CD8-positive, alpha-beta memory T cell (primary cell): ENCODE measurements at regions not wholly inside any gene's neighbourhood (a gene's known extent, or its start where the extent isn't known, plus 50 kb on each side); places are given as distances from the start of the nearest gene placed in this dataset.

Experiments
- CTCF ChIA-PET: fragments of 350-600 bp; sonication (Branson Sonifier 250); formaldehyde crosslinking; loops from one replicate; lab custom pipeline; 2021; ENCODE audit warnings: antibody characterized with exemption; lab: Charles Lee
- POLR2A ChIA-PET: fragments of 350-600 bp; sonication (Branson Sonifier 250); formaldehyde crosslinking; loops from one replicate; lab custom pipeline; 2021; ENCODE audit warnings: antibody characterized with exemption; lab: Charles Lee
- DNase-seq, 5 donors: peaks; one replicate each; pipeline versions ENCODE4 v3.0.0 to v3.0.0-alpha.2; 2020 to 2022; ENCODE audit warnings: mixed read lengths in 1 of 5
- H3K27ac ChIP-seq: one replicate; pipeline ENCODE4 v1.7.0; 2013; ENCODE audit warnings: low read depth, mild to moderate bottlenecking, low read length, moderate library complexity
- H3K27me3 ChIP-seq: 2 replicates; pipeline ENCODE4 v1.7.0; 2013; ENCODE audit warnings: low read length, mild to moderate bottlenecking; ENCODE audit not compliant: insufficient read depth, poor library complexity, severe bottlenecking
- H3K36me3 ChIP-seq: 2 replicates; pipeline ENCODE4 v1.7.0; 2013; ENCODE audit warnings: mild to moderate bottlenecking, low read length, moderate library complexity; ENCODE audit not compliant: insufficient read depth
- H3K4me1 ChIP-seq: 2 replicates; pipeline ENCODE4 v1.7.0; 2013; ENCODE audit warnings: mild to moderate bottlenecking, low read length, moderate library complexity; ENCODE audit not compliant: insufficient read depth
- H3K4me3 ChIP-seq: 2 replicates; pipeline ENCODE4 v1.7.0; 2013; ENCODE audit warnings: mild to moderate bottlenecking, low read length
- H3K9me3 ChIP-seq: 2 replicates; pipeline ENCODE4 v1.7.0; 2013; ENCODE audit warnings: mild to moderate bottlenecking, low read length
- H3K27ac Mint-ChIP-seq, 8 donors: one replicate each; pipeline ENCODE4 v1.8.0; 2020 to 2021; ENCODE audit warnings: mixed read lengths in 8 of 8, mild to moderate bottlenecking in 6 of 8, inconsistent platforms in 3 of 8, moderate library complexity in 3 of 8
- H3K27me3 Mint-ChIP-seq, 2 donors: one replicate each; pipeline ENCODE4 v1.8.0; 2020 to 2021; ENCODE audit warnings: mixed read lengths in 2 of 2, mild to moderate bottlenecking in 1 of 2, moderate library complexity in 1 of 2
- H3K36me3 Mint-ChIP-seq, 3 donors: one replicate each; pipeline ENCODE4 v1.8.0; 2020 to 2021; ENCODE audit warnings: mixed read lengths in 3 of 3, inconsistent platforms in 1 of 3, mild to moderate bottlenecking in 1 of 3
- H3K4me1 Mint-ChIP-seq, 3 donors: one replicate each; pipeline ENCODE4 v1.8.0; 2020 to 2021; ENCODE audit warnings: mixed read lengths in 3 of 3, inconsistent platforms in 1 of 3, mild to moderate bottlenecking in 1 of 3
- H3K4me3 Mint-ChIP-seq, 7 donors: one replicate each; pipeline ENCODE4 v1.8.0; 2020 to 2021; ENCODE audit warnings: mixed read lengths in 7 of 7, mild to moderate bottlenecking in 6 of 7, moderate library complexity in 4 of 7, inconsistent platforms in 2 of 7
- H3K9me3 Mint-ChIP-seq, 5 donors: one replicate each; pipeline ENCODE4 v1.8.0; 2020 to 2022; ENCODE audit warnings: mixed read lengths in 5 of 5, mild to moderate bottlenecking in 3 of 5, moderate library complexity in 2 of 5, inconsistent platforms in 1 of 5

- Mint-ChIP-seq H3K9me3 (no peaks in the 10 kb centered on the region), H3K4me3 (no peak overlapping the region), H3K27me3 (peaks cover 0 to 2% of the 10 kb centered on the region in 2 donors), H3K36me3 (peaks cover 0 to 3% (median 2%) of the 10 kb centered on the region in 3 donors), H3K27ac (no peak overlapping the region), H3K4me1 (no peaks in the 10 kb centered on the region)
- Histone ChIP-seq H3K9me3 (no peaks in the 10 kb centered on the region), H3K4me1 (no peaks in the 10 kb centered on the region), H3K4me3 (no peak overlapping the region), H3K36me3 (no peaks in the 10 kb centered on the region), H3K27ac (no peak overlapping the region), H3K27me3 (no peaks in the 10 kb centered on the region)
- ChIA-PET POLR2A (no interaction called here), CTCF (no interaction called here)
- no peak for DNase-seq
Measured at GRCh38 chr13:97133554-97133953, 88.6 kb upstream of the MBNL2 start.

DNA sequence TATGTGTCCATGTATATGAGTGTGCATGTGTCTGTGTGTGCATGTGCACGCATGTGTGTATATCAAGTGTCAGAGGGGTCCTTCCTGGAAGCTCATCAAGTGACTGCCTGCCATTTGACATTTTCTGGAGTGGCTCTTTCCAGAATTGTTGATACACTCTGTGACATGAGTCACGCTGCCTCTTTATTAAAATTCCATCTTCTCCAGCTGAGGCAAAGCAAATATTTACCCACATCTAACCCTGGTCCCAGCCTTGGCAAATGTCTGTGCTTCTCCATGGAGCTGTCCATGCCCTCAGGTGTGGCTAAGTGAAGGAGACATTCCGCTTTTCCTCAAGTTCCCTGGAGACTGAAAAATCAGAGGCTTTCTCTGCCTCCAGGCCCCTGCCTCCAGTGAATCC lies 88.2 kb upstream of the MBNL2 start:
- Mint-ChIP-seq H3K27ac (no peak overlapping the region), H3K36me3 (peaks cover 0 to 3% (median 0%) of the 10 kb centered on the region in 3 donors), H3K9me3 (no peaks in the 10 kb centered on the region), H3K4me1 (no peaks in the 10 kb centered on the region), H3K4me3 (no peak overlapping the region), H3K27me3 (peaks cover 0 to 2% of the 10 kb centered on the region in 2 donors)
- H3K9me3 ChIP-seq, result no peaks in the 10 kb centered on the region
- H3K27ac ChIP-seq, result no peak overlapping the region
- POLR2A ChIA-PET, result no interaction called here
- H3K4me3 ChIP-seq, result no peak overlapping the region
- H3K36me3 ChIP-seq, result no peaks in the 10 kb centered on the region
- CTCF ChIA-PET, result interaction anchor here (1.9 kb wide), 1 partner anchor 24 kb away, joined by 8 read pairs; no protein-coding TSS in a partner anchor
- no peaks in the 10 kb centered on the region for H3K4me1 ChIP-seq
- DNase-seq, result no peak
- H3K27me3 ChIP-seq, result no peaks in the 10 kb centered on the region

GRCh38 chr13:97134364-97135095 lies 87.6 kb upstream of the MBNL2 start:
- H3K4me3 ChIP-seq, result no peak overlapping the region
- H3K36me3 ChIP-seq, result no peaks in the 10 kb centered on the region
- no peak overlapping the region for H3K4me3 Mint-ChIP-seq
- no peak for DNase-seq
- H3K27ac Mint-ChIP-seq, result peak overlapping the region in 1 of 8 donors; percentile 51
- H3K4me1 ChIP-seq, result no peaks in the 10 kb centered on the region
- no peaks in the 10 kb centered on the region for H3K36me3 Mint-ChIP-seq
- H3K27me3 ChIP-seq, result no peaks in the 10 kb centered on the region
- no peaks in the 10 kb centered on the region for H3K9me3 ChIP-seq
- ChIA-PET CTCF (interaction anchor here (1.9 kb wide), 1 partner anchor 25 kb away, joined by 8 read pairs; no protein-coding TSS in a partner anchor), POLR2A (no interaction called here)
- no peaks in the 10 kb centered on the region for H3K9me3 Mint-ChIP-seq
- no peaks in the 10 kb centered on the region for H3K4me1 Mint-ChIP-seq
- no peak overlapping the region for H3K27ac ChIP-seq
- peaks cover 0 to 2% of the 10 kb centered on the region in 2 donors for H3K27me3 Mint-ChIP-seq

DNA sequence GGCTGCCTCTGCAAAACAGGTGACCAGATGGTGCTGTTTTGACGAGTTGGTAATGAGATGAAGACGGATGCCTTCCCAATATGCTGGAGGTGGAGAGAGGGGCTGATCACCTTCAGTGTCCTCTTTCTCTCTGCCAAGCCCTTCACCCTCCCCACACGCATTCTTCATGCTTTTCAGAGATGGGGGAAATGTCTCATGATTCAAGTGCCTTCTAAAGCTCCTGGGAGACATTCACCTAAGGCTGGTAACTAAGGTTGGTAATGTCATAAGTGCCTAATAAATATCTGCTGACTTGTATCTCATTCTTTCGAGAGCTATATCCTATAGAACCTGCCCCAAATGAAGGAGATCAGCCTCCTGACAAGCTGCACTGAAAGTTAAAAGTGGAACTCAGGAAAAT lies 86.2 kb upstream of the MBNL2 start:
- CTCF ChIA-PET, result interaction anchor here (1.9 kb wide), 1 partner anchor 26 kb away, joined by 8 read pairs; no protein-coding TSS in a partner anchor
- Mint-ChIP-seq H3K27me3 (peaks cover 0 to 10% of the 10 kb centered on the region in 2 donors), H3K4me3 (no peak overlapping the region), H3K27ac (peak overlapping the region in 1 of 8 donors; percentile 56), H3K4me1 (no peaks in the 10 kb centered on the region), H3K9me3 (no peaks in the 10 kb centered on the region), H3K36me3 (no peaks in the 10 kb centered on the region)
- Histone ChIP-seq H3K27ac (no peak overlapping the region), H3K4me3 (no peak overlapping the region), H3K4me1 (no peaks in the 10 kb centered on the region), H3K9me3 (no peaks in the 10 kb centered on the region), H3K27me3 (no peaks in the 10 kb centered on the region), H3K36me3 (no peaks in the 10 kb centered on the region)
- POLR2A ChIA-PET, result no interaction called here
- no peak for DNase-seq

GRCh38 chr13:97136418-97136817 lies 85.7 kb upstream of the MBNL2 start:
- Histone ChIP-seq H3K9me3 (no peaks in the 10 kb centered on the region), H3K27me3 (no peaks in the 10 kb centered on the region), H3K4me1 (no peaks in the 10 kb centered on the region), H3K36me3 (no peaks in the 10 kb centered on the region), H3K4me3 (no peak overlapping the region), H3K27ac (no peak overlapping the region)
- Mint-ChIP-seq H3K4me1 (no peaks in the 10 kb centered on the region), H3K36me3 (no peaks in the 10 kb centered on the region), H3K27ac (peak overlapping the region in 1 of 8 donors; percentile 54), H3K4me3 (no peak overlapping the region), H3K27me3 (peaks cover 0 to 10% of the 10 kb centered on the region in 2 donors), H3K9me3 (no peaks in the 10 kb centered on the region)
- DNase-seq, result no peak
- POLR2A ChIA-PET, result no interaction called here
- CTCF ChIA-PET, result no interaction called here

GRCh38 chr13:97139691-97140090 lies 82.4 kb upstream of the MBNL2 start:
- no peak overlapping the region for H3K27ac ChIP-seq

GRCh38 chr13:97140131-97140530 lies 82.0 kb upstream of the MBNL2 start:
- no peaks in the 10 kb centered on the region for H3K36me3 ChIP-seq
- H3K27ac ChIP-seq, result no peak overlapping the region
- Mint-ChIP-seq H3K27me3 (peaks cover 9 to 26% of the 10 kb centered on the region in 2 donors), H3K4me1 (peaks cover 0 to 10% (median 4%) of the 10 kb centered on the region in 3 donors), H3K9me3 (no peaks in the 10 kb centered on the region), H3K4me3 (no peak overlapping the region), H3K27ac (no peak overlapping the region), H3K36me3 (no peaks in the 10 kb centered on the region)
- H3K4me1 ChIP-seq, result no peaks in the 10 kb centered on the region
- POLR2A ChIA-PET, result no interaction called here
- CTCF ChIA-PET, result interaction anchor here (0.9 kb wide), 1 partner anchor 30 kb away, joined by 3 read pairs; no protein-coding TSS in a partner anchor
- no peaks in the 10 kb centered on the region for H3K9me3 ChIP-seq
- DNase-seq, result no peak
- no peaks in the 10 kb centered on the region for H3K27me3 ChIP-seq
- no peak overlapping the region for H3K4me3 ChIP-seq

More at GRCh38 chr13:97139691-97140090, 82.4 kb upstream of the MBNL2 start:
- Mint-ChIP-seq H3K4me1 (peaks cover 0 to 10% (median 4%) of the 10 kb centered on the region in 3 donors), H3K36me3 (no peaks in the 10 kb centered on the region), H3K9me3 (no peaks in the 10 kb centered on the region), H3K4me3 (no peak overlapping the region), H3K27ac (no peak overlapping the region), H3K27me3 (peaks cover 7 to 23% of the 10 kb centered on the region in 2 donors)
- Histone ChIP-seq H3K9me3 (no peaks in the 10 kb centered on the region), H3K4me3 (no peak overlapping the region), H3K36me3 (no peaks in the 10 kb centered on the region), H3K4me1 (no peaks in the 10 kb centered on the region), H3K27me3 (no peaks in the 10 kb centered on the region)
- DNase-seq, result no peak
- POLR2A ChIA-PET, result no interaction called here
- CTCF ChIA-PET, result interaction anchor here (0.9 kb wide), 1 partner anchor 30 kb away, joined by 3 read pairs; no protein-coding TSS in a partner anchor

- POLR2A ChIA-PET, result no interaction called here
- Histone ChIP-seq H3K27me3 (no peaks in the 10 kb centered on the region), H3K27ac (no peak overlapping the region), H3K9me3 (no peaks in the 10 kb centered on the region), H3K4me1 (no peaks in the 10 kb centered on the region), H3K36me3 (no peaks in the 10 kb centered on the region), H3K4me3 (no peak overlapping the region)
- no peak for DNase-seq
- CTCF ChIA-PET, result no interaction called here
- Mint-ChIP-seq H3K9me3 (no peaks in the 10 kb centered on the region), H3K27ac (no peak overlapping the region), H3K27me3 (peaks cover 11 to 29% of the 10 kb centered on the region in 2 donors), H3K36me3 (no peaks in the 10 kb centered on the region), H3K4me1 (peaks cover 0 to 10% (median 4%) of the 10 kb centered on the region in 3 donors), H3K4me3 (no peak overlapping the region)
Measured at GRCh38 chr13:97140611-97141010, 81.5 kb upstream of the MBNL2 start.
